Adrenal gland (tissue), 9 donors: ENCODE measurements at regions not wholly inside any gene's neighbourhood (a gene's known extent, or its start where the extent isn't known, plus 50 kb on each side); places are given as distances from the start of the nearest gene placed in this dataset.
A peak's percentile ranks its signal among the peaks of the same experiment; 100 is the strongest.

Source experiments
- DNase-seq, 7 donors: peaks; one replicate each; pipeline ENCODE4 v3.0.0-alpha.2; 2019 to 2020
- H3K27ac ChIP-seq, 5 donors: fragments of 200-600 bp; sonication (generic) in 4 of 5; 1 replicate in 3 of 5; 2 replicates in 2 of 5; pipeline versions ENCODE4 v1.5.1 to v1.8.0; 2016 to 2020; ENCODE audit warnings: mild to moderate bottlenecking in 1 of 5
- H3K27me3 ChIP-seq: fragments of 200-600 bp; 2 replicates; pipeline ENCODE4 v1.8.0; 2021
- H3K36me3 ChIP-seq, 2 donors: fragments of 200-600 bp; replicated peaks in 1 of 2; 1 replicate in 1 of 2; 2 replicates in 1 of 2; pipeline versions ENCODE4 v1.5.1 to v1.8.0; 2018 to 2022
- H3K4me1 ChIP-seq, 2 donors: fragments of 200-600 bp; replicated peaks in 1 of 2; 1 replicate in 1 of 2; 2 replicates in 1 of 2; pipeline versions ENCODE4 v1.5.1 to v1.8.0; 2018 to 2021
- H3K4me3 ChIP-seq, 4 donors: fragments of 200-600 bp; sonication (generic) in 3 of 4; one replicate each; pipeline ENCODE4 v1.5.1; 2016 to 2018
- H3K9me3 ChIP-seq, 3 donors: fragments of 200-600 bp; sonication (generic) in 1 of 3; replicated peaks in 1 of 3; 1 replicate in 2 of 3; 2 replicates in 1 of 3; pipeline versions ENCODE4 v1.5.1 to v1.8.0; 2016 to 2021
- CTCF ChIP-seq, 6 experiments: fragments of 450-650 bp in 4 of 6; fragments of 200-600 bp in 2 of 6; sonication (generic) in 1 of 6; IDR thresholded peaks; 1 replicate in 5 of 6; 2 replicates in 1 of 6; pipeline versions ENCODE4 v1.5.1 to v1.8.0; 2016 to 2021; ENCODE audit warnings: antibody characterized with exemption in 6 of 6, mild to moderate bottlenecking in 2 of 6, moderate library complexity in 1 of 6
- POLR2A ChIP-seq, 2 donors: fragments of 450-650 bp; IDR thresholded peaks; one replicate each; pipeline ENCODE4 v1.6.1; 2017; ENCODE audit warnings: antibody characterized with exemption in 2 of 2, mild to moderate bottlenecking in 2 of 2, moderate library complexity in 1 of 2
- WGBS, 4 donors: extraction: QIAGEN DNeasy Blood & Tissue Kit in 2 of 4; methylation state at CpG; one replicate each; pipeline versions ENCODE4 v1.1.5 to v1.1.7; 2013 to 2017; 5-methylcytosine and 5-hydroxymethylcytosine counted together
- intact Hi-C, 2 donors: fragments of 100-400 bp; cut with DNase I; formaldehyde crosslinking; loops; one replicate each; pipeline versions ENCODE4 v1.14.1 to v1.15.0; 2022 to 2023
- donor health status: healthy with polysubstance abuse.
- donor health status: Bipolar disorder and iron deficiency.
- donor health status: DM: yes; HTN: yes; CAD: no.
- donor health status: DM: no; HTN: no; CAD: no.
- donor health status: DM: no; HTN: no; CAD: no.

GRCh38 chr10:8326396-8327139 lies 272.1 kb downstream of the GATA3 start:
- TF ChIP-seq POLR2A (IDR thresholded peaks at IDR 0.05) = no peak
- no peak for TF ChIP-seq CTCF (IDR thresholded peaks at IDR 0.05)
- H3K36me3 ChIP-seq = no peaks in the 10 kb centered on the region
- intact Hi-C loops = no loop called here
- H3K27ac ChIP-seq = no peak overlapping the region
- H3K9me3 ChIP-seq = no peaks in the 10 kb centered on the region
- no peak overlapping the region for H3K4me3 ChIP-seq
- WGBS, 4 donors = 68 to 73% (median 70%) methylated on average over 18 of the region's 18 CpGs
- H3K4me1 ChIP-seq = no peaks in the 10 kb centered on the region
- DNase-seq = no peak
- no peaks in the 10 kb centered on the region for H3K27me3 ChIP-seq

DNA sequence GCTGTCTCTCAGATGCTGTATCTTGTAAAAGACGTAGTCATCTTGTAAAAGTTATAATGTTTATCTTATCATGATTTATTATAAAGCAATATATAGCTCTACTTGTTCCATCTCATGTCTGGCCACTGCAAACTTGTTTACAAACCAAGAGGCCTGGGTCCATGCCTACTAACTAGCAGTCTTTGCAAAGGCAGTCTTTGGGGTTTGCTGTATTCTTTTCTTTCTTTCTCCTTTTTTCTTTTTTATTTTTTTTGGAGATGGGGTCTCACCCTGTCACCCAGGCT lies 272.6 kb downstream of the GATA3 start:
- Histone ChIP-seq H3K9me3 (no peaks in the 10 kb centered on the region), H3K36me3 (no peaks in the 10 kb centered on the region), H3K4me3 (no peak overlapping the region), H3K27me3 (no peaks in the 10 kb centered on the region), H3K4me1 (no peaks in the 10 kb centered on the region), H3K27ac (no peak overlapping the region)
- no peak for DNase-seq
- TF ChIP-seq CTCF (IDR thresholded peaks at IDR 0.05) = no peak
- TF ChIP-seq POLR2A (IDR thresholded peaks at IDR 0.05) = no peak
- WGBS, 4 donors = 63 to 77% (median 71%) methylated on average over 1 of the region's 1 CpG
- intact Hi-C loops = no loop called here

- WGBS, 4 donors = 68 to 78% (median 70%) methylated on average over 14 of the region's 14 CpGs
- TF ChIP-seq CTCF (IDR thresholded peaks at IDR 0.05) (no peak), POLR2A (IDR thresholded peaks at IDR 0.05) (no peak)
- Histone ChIP-seq H3K4me3 (no peak overlapping the region), H3K27me3 (peaks cover 9% of the 10 kb centered on the region), H3K27ac (no peak overlapping the region), H3K9me3 (no peaks in the 10 kb centered on the region), H3K36me3 (no peaks in the 10 kb centered on the region), H3K4me1 (no peaks in the 10 kb centered on the region)
- intact Hi-C loops = no loop called here
- no peak for DNase-seq
These were observed 276.9 kb downstream of the GATA3 start for GRCh38 chr10:8331387-8331786.

- 3 to 9% (median 4%) methylated on average over 15 to 34 of the region's 34 CpGs for WGBS, 4 donors
- no peaks in the 10 kb centered on the region for H3K9me3 ChIP-seq
- no peaks in the 10 kb centered on the region for H3K4me1 ChIP-seq
- H3K27ac ChIP-seq = no peak overlapping the region
- peak overlapping the region in 1 of 4 donors; percentile 38 for H3K4me3 ChIP-seq
- H3K36me3 ChIP-seq = no peaks in the 10 kb centered on the region
- peaks cover 9% of the 10 kb centered on the region for H3K27me3 ChIP-seq
- peak; percentile 13 to 73 (median 22) for DNase-seq
- TF ChIP-seq POLR2A (IDR thresholded peaks at IDR 0.05) (no peak), CTCF (IDR thresholded peaks at IDR 0.05) (no peak)
- intact Hi-C loops = no loop called here
These were observed 277.6 kb downstream of the GATA3 start for GRCh38 chr10:8331896-8332729.
